HPDE6-E6E7 (cell line): ENCODE measurements at regions not wholly inside any gene's neighbourhood (a gene's known extent, or its start where the extent isn't known, plus 50 kb on each side); places are given as distances from the start of the nearest gene placed in this dataset.

Experiments
- DNase-seq: peaks from one replicate; pipeline ENCODE4 v3.0.0; 2011; ENCODE audit warnings: missing footprints; ENCODE audit errors: extremely low spot score

DNA sequence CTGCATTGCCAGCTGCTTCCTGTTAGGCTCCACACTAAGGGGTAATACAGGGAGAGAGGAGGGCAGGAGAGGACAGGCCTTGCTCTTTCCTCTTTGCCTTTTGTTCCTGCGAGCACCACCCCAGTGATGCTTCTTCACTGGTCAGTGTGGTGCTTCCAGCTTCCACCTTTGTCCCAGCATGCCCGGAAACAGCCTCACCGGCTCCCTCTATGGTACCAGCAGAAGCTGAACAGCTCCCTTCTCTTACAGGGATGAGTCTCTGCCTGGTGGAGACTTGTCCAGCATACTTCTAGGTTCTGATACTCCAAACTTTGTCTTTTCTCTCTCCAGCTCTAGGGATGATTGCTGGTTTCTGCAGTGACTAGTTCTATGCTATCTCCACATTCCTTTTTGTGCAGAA is 413.3 kb downstream of the TSN start:
- DNase-seq = no peak

DNA sequence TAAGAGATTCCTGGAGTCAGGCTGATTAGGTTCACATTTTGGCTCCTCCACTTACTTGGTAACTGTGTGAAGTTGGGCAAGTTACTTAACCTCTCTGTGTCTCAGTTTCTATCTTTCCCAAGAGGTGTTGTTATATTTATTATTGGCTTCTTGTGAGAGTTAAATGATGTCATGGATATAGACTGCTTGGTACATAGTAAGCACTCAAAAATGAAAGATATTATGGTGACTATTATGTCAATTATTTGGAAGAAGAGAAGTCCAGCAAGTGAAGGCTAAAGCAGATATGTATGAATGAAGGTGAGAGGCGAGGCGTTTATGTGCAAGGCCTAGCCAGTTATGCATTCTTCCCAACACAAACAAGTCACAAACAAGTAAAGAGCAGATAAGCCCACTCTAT is 417.4 kb downstream of the TSN start:
- DNase-seq = no peak

DNA sequence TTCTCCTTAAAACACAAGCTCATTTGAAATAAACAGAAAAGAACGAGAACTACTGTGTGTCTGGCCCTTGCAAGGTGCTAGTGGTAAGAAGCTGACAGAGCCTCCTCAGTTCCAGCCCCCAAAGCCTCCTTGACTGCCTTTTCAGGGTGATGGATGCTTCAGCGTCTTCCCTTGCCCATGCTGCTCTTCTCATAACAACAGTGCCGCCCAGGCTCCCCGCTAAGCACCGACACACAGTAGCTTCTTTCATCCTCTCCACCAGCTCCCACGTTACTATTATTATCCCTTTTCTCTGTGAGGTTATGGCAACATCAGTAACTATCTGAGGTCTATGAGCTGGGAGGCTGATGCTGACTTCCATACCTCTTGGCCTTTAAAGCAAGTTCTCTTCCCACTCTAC is 418.6 kb downstream of the TSN start:
- no peak for DNase-seq

DNA sequence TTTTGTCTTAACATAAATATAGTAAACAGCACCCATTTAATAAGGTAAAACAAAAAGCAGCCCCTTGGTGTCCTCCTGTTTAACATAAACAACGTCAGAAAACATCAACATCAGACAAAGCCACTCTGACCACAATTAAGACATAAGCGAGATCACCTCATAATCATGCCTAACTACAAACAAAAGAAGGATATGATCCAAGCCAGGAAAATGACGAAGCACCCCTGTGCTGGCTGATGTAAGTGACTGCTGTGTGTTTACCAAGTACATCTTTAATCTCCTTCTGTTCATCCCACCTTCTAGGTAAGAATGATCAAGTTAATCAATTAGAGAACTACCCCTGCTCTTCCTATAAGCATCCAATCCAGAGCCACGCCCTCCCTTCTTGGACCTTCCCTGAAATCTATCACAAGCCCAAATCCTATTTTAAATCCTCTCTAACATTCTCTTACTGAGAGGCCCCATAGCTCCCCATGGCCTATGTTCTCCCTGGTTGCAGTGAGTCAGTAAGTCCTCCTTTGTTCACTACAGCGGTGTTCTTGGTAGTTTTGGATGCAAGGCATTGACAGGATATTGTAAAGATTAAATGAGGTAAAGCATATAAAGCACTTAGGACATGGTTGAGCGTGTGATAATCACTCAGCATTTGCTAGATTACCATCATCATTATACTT is 424.2 kb downstream of the TSN start:
- no peak for DNase-seq

DNA sequence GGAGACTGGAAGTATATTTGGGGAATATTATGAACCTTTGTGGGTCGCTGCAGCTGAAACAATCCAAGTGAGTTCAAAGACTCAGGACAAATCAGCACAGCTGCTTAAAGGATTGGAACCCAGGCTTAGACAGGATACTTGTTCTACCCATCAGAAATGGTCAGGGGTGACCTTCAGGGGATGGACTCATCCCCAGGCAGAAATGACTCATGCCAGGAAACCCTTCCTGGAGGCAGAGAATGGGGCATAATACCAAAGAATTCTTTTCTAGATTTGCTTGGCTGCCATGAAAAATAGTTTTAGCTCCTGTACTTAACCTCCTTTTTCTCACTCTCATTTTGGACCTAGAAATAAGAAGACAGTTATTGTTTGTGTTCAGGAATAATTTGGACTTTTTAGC is 425.5 kb downstream of the TSN start:
- DNase-seq = no peak

DNA sequence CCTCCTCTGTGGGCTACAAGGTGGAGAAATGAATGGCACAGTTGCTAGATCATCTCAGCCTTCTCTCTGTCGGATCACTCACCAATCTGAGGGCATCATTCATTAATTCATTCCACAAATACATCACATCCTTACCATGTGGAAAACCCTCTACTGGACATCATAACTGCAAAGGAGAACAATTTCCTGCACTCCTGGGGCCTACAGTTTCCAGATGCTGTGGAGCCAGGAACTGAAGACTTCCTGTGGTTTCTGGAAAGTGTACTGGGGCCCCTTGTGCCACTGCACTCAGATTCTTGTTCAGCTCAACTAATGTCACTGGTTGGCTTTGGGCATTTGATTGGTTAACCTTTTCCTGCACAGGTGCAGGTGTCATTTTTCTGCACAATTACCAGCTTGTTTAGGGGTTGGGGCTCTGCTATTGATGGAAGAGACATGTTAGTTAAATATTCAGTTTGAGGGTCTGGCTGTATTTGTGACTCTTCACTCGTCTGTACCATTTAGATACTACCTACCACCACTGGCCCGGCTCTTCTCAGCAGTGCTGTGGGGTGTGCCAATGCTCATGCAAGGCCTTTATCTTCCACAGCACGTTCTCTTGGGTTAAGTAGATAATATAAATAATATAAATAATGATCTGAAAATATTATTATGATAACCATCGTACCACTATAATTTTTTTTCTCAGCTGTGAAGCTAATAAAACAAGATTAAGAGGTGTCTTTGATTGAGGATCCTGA is 427.3 kb downstream of the TSN start:
- no peak for DNase-seq

DNA sequence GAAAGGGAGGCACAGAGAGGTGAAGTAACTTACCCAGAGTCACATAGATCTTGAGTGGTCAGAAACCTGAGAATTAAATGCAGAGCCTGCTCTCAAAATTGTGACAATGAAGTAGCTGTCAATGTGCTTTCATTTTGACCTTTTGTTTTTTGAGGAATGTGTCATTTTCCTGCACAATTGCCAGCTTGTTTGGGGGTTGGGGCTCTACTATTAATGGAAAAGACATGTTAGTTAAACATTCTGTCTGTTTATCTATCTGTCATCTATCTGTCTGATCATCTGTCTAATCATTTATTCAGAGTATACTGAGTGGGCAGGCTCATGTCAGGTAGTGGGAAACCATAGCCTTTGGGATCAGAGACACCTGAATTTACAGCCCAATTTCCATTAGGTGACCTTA is 428.4 kb downstream of the TSN start:
- no peak for DNase-seq

DNA sequence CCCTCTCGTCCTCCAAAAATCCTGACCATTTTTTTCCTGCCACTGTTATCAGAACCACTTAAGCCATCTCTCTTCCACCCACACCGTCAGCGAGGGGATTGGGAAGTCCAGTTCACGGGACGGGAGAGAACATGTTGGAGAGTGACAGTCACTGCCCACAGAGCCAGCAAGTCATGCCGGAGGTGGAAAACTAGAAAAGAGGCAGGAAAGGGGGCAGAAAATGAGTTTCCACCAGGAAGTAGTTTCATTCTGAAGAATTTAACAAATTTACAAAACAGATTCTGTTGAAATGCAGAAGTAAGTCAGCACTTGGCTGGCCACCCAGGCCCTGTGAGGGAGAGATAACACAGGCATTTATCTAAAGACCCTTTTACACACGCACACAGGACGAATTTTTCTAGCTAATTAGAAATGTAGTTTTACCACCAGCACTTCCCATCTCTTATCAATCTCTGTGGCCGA is 431.3 kb downstream of the TSN start:
- no peak for DNase-seq

DNA sequence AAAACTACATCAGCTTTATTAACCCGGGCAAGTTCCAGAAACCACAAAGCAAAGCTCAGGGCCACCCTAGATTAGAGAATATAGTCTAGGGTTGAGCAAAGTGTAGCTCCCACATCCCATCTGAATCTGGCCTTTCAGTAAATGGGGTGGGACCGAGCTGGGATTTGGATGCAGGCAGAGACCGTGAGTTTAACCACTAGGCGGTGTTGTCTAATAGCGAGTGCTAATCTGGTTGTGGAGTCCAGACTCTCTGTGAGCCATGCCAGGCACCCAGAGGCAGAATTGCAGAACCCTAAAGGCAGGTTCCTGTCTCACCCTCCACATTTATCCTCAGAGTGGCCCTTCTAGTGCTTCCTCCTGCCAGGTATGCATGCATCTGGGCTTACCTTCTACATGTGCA is 435.9 kb downstream of the TSN start:
- DNase-seq = peak; percentile 39

DNA sequence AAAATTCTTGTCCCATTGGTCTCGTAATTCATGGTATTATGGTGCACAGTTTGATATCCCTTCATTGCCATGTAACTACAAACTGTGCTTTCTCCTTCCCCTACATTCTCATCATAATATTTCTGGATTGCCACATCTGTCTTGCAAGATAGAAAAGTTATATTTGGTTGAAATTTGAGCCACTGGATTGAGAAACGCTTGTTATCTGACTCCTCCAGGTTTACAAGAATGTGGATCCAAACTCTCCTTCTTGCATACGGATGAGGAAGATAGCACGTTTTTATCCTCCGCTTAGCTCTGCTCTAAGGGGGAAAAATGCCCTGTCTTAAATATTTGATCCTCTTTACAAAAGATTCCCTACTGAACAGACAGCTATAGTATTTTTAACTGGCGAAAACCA is 438.2 kb downstream of the TSN start:
- no peak for DNase-seq

DNA sequence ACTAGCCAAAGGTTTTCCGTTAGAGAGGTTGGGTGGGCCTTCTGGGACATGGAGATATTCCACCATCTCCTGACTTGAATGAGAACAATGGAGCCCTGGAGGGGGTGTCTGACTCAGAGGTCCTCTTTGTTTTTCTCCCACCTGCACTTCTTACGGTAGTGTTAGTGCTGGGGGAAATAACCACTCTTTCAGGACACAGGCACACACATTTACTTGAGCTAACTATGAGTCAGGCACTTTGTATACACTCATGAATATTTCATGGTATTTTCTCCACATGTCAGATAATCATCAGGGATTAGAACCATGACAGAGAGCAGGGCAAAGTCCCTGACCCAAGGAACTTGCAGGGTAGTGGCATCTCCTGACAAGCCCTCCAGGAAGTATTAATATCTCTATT is 439.1 kb downstream of the TSN start:
- DNase-seq = no peak

DNA sequence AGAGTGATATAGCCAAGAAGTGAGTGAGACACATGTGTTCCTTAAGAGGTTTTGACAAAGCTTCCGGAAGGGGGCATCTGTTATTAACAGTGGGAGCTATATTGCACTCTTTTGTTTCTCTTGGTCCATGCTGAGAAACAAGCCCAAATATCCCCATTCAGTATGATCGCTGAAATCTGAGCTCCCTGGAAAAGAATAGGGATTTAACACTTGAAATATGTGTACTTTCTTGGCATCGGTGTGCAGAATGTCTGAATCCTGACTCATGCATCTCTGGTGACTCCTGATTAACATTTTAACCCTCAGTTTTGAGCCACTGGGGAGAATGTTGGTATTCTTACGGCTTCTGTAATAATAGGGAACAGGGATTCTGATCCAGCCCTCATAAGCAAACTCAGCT is 448.1 kb downstream of the TSN start:
- DNase-seq = peak; percentile 26

DNA sequence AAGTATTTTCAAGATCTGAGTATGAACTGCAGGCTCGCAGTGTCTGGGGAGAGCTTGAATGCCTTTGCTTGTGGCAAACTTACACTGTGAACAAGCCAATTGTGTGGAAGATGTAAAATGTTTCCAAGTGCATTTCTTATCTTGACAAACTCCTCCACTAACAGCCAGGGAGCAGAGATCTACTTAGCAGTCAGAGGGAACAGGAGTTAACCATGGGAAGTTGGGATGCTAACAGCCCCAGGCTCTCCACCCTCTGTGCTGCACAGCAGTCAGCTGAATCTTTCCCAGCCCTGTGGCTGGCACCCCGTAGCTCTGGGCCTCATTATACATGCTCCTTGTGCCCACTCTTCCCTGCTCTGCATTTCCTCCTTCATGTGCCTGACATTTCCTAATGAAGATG is 450.2 kb downstream of the TSN start:
- no peak for DNase-seq

DNA sequence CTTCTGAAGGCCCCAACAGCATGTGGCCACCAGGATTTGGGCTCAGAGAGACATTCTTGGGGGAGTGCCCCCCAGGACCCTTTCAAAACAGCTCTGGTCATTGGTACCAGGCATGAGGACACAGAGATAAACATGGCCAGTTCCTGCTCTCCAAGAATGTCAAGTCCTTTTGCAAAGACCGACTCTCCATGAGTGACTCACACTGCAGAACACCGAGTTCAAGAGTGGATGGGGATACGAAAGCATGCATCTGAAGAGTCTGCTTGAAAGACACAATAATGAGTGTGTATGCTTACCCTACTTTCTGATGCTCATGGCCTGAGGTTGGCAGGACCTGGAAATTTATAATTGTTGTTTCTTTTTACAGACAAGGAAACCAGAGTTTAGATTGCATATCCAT is 450.6 kb downstream of the TSN start:
- no peak for DNase-seq

DNA sequence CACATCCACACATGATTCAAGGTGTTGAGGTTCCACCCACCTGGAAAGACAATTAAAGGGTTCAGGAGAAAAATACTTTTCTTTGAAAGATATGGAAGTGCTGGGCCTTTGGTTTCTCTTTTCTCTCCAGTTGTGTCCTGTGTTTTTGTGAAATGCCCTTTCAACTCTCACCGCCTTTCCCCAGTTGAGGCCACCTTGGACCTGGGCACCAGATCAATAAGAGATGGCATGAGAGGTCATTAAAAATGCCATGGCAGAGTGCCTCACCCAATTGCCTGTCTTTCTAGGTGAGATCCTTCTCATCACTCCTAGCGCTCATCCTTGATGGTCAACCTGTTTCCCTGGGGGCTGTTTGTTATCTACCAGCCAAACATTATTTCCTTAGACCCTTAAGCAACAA is 453.9 kb downstream of the TSN start:
- no peak for DNase-seq

DNA sequence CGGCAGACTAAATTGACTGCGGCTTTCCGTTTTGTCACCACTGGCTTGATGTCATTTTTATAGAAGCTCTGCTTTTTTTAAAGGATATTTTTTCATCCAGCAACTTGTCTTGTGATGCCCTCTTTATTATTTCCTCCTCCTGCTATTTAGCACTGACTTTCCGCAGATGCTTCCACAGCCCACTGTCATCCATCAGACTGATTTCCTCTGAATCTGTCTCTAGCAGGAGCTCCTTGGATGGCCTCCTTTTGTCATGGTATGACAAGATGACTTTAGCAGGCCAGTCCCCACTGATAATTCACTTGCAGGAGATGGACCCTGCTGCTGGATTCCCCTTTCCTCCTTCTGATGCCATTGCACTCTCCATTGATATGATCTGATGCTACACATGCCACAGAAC is 454.6 kb downstream of the TSN start:
- no peak for DNase-seq

DNA sequence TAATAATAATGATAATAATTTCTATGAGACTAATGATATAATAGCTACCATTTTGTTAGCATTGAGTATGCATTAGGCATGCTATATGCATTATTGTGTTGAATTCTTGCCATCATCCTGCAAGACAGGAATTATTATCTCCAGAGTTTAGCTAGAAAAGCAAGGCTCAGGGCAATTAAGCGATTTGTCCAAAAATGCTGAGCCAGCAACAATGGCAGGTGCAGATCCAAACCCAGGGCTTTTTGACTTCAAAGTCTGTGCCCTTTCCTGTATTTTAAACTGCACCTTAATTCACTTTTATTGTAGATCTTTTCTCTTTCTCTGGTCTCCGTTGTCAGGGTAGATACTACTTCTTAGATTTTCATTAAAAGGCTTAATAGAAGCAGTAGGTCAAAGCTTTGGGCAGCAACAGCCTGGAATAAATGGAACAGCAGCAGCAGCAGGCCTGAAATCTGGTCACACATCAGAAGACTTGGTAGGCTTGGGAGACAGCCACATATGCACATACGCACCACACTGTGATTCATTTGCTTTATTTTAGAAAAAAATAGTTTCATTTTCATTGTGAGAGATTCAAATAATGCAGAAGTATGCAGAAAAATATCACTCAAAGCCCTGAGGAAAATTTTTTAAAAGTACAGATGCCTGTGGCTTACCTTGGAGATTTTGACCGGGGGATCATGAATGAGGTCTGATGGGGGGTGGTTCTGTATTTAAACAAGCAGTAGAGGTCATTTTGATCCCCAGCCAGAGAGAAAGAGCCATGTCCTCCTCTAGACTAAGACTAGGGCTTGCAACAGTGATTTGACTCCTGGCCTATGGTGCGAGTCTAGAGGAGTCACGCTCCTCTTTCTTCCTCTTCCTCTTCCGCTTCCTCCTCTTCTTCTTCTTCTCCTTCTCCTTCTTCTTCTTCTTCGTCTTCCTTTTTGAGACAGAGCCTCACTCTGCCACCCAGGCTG is 455.7 kb downstream of the TSN start:
- DNase-seq = no peak

DNA sequence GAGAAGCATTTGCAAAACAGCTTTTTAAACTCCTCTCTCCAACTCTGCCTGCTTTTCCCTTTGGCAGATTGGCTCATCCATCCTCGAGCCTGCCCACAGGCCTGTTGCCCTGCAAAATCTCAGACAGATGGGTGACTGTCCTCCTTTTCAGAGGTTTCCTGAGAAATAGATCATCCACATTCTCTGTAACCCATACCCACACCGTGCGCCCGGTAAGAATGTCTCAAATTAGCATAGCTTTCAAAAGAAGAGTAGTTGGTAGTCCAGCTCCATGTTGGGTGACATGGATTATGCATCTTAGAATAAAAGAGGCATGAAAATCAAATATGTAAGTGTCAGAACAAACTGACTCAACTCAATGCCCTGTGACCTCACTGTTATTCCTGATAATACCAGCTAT is 457.9 kb downstream of the TSN start:
- no peak for DNase-seq

DNA sequence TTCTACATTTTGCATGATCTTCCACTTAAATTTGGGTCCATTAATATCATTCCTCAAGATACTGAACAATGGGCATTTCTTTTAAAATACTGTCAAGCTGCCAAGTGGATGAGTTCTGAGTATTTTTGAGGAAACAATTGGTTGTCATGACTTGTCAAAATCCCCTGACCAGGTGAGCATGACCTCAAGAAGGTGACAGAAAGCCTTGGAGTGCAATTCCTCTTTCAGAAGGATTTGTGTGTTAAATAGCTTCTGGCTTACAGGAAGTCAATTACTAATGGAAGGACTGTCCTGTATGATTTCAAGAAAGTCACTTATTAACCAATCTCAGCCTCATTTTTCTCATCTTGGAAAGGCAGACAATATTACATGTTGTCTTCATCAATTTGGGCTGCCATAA is 460.6 kb downstream of the TSN start:
- no peak for DNase-seq

DNA sequence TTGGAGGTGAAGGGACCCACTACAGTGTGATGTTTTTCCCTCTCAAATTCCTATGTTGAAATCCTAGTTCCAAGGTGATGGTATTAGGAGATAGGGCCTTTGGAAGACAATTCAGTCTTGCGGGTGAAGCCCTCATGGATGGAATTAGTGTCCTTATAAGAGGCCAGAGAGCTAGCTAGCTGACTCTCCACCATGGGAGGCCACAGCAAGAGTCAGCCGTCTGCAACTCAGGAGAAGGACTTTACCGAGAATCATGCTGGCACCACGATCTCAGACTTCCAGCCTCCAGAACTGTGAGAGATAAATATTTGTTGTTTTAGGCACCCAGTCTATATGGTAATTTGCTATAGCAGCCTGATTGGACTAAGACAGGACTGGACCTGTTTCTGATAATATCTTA is 461.4 kb downstream of the TSN start:
- no peak for DNase-seq

DNA sequence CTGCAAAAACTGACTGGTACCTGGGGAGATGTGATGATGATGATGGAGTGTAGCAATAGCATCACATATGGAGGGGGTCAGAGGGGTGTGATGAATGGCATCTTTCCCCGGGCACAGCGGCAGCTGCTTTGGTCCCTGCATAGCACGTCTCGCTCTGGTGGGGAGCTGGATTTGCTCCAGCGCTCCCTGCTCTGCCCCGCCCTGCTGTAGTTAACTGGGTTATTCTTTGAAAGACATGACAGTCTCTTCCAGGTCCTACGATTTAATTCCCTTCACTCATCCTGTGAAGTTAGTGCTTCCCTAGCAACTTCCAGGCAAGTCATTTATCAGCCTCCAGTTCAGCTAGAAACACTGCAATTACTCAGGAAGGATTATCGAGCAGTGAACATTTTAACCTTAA is 463.1 kb downstream of the TSN start:
- DNase-seq = no peak

DNA sequence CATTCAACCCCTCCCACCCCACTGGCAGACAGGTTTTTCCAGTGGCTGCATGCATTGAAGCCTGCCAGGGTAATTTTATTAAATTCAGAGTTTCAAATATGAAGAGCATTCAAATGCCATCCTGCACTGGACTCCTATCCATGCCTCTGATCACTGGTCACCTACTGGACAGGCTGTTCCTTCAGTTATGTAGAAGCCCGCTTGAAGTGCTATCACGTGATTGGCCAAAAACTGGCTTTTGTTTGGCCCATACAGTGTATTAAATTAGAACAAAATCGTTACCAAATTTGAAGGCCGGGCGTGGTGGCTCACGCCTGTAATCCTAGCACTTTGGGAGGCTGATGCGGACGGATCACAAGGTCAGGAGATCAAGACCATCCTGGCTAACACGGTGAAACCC is 464.1 kb downstream of the TSN start:
- DNase-seq = no peak

DNA sequence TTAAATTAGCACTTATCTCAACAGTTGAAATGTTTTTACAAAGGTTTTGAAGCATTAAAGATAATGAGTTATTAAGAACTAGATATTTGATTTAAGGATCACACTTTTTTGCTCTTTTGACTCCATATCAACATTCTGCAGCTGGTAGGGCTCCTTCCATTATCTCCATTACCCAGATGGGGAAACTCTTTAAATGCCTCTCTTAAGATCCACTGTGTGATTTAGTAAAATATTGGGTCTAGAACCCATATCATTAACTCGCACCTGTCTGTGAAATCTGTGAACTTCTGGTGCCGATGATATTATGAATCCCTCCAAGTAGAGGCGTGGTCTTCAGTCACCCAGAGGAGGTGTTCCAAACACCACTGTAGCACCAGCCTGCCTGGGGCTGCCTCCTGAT is 466.2 kb downstream of the TSN start:
- DNase-seq = no peak
